Thyroid gland (tissue), 4 donors: ENCODE measurements at regions not wholly inside any gene's neighbourhood (a gene's known extent, or its start where the extent isn't known, plus 50 kb on each side); places are given as distances from the start of the nearest gene placed in this dataset.
A peak's percentile ranks its signal among the peaks of the same experiment; 100 is the strongest.

ENCODE experiments used
- DNase-seq, 2 donors: peaks; one replicate each; pipeline ENCODE4 v3.0.0-alpha.2; 2019
- H3K27ac ChIP-seq, 3 donors: fragments of 200-600 bp; sonication (generic); 1 replicate in 2 of 3; 2 replicates in 1 of 3; pipeline ENCODE4 v1.5.1; 2016 to 2019; ENCODE audit warnings: mild to moderate bottlenecking in 1 of 3, moderate library complexity in 1 of 3
- H3K27me3 ChIP-seq: fragments of 200-600 bp; sonication (generic); one replicate; pipeline ENCODE4 v1.5.1; 2019
- H3K36me3 ChIP-seq, 2 donors: fragments of 200-600 bp; sonication (generic); one replicate each; pipeline ENCODE4 v1.5.1; 2016 to 2019
- H3K4me1 ChIP-seq, 2 donors: fragments of 200-600 bp; sonication (generic); one replicate each; pipeline ENCODE4 v1.5.1; 2017 to 2019
- H3K4me3 ChIP-seq, 3 donors: fragments of 200-600 bp; sonication (generic); replicated peaks in 1 of 3; 1 replicate in 2 of 3; 2 replicates in 1 of 3; pipeline ENCODE4 v1.5.1; 2016; ENCODE audit warnings: mild to moderate bottlenecking in 1 of 3
- H3K9me3 ChIP-seq: fragments of 200-600 bp; sonication (generic); one replicate; pipeline ENCODE4 v1.5.1; 2017
- CTCF ChIP-seq, 6 experiments: fragments of 200-600 bp in 3 of 6; fragments of 450-650 bp in 3 of 6; sonication (generic) in 3 of 6; IDR thresholded peaks; one replicate each; pipeline ENCODE4 v1.5.1; 2016 to 2019; ENCODE audit warnings: antibody characterized with exemption in 6 of 6, mild to moderate bottlenecking in 2 of 6, inconsistent platforms in 1 of 6, moderate library complexity in 1 of 6
- POLR2A ChIP-seq, 2 donors: fragments of 450-650 bp; IDR thresholded peaks; one replicate each; pipeline ENCODE4 v1.6.1; 2017; ENCODE audit warnings: antibody characterized with exemption in 2 of 2, mild to moderate bottlenecking in 2 of 2, moderate library complexity in 1 of 2
- WGBS, 2 donors: methylation state at CpG; one replicate each; pipeline ENCODE4 v1.1.5; 2017; 5-methylcytosine and 5-hydroxymethylcytosine counted together
- intact Hi-C: fragments of 100-400 bp; cut with DNase I; formaldehyde crosslinking; loops from one replicate; pipeline ENCODE4 v1.15.1; 2023

- intact Hi-C loops: no loop called here
- no peak overlapping the region for H3K4me3 ChIP-seq
- no peak overlapping the region for H3K27ac ChIP-seq
- no peak for DNase-seq
- H3K4me1 ChIP-seq: peaks cover 5 to 16% of the 10 kb centered on the region in 2 donors
- 93 to 94% methylated on average over 6 to 7 of the region's 7 CpGs for WGBS, 2 donors
- no peaks in the 10 kb centered on the region for H3K36me3 ChIP-seq
- TF ChIP-seq CTCF (IDR thresholded peaks at IDR 0.05) (no peak), POLR2A (IDR thresholded peaks at IDR 0.05) (no peak)
- no peaks in the 10 kb centered on the region for H3K27me3 ChIP-seq
- H3K9me3 ChIP-seq: no peaks in the 10 kb centered on the region
Measured at GRCh38 chr4:3713346-3713745, 52.8 kb upstream of the ADRA2C start.

GRCh38 chr4:3712936-3713335 is 53.2 kb upstream of the ADRA2C start:
- Histone ChIP-seq H3K9me3 (no peaks in the 10 kb centered on the region), H3K4me3 (no peak overlapping the region), H3K27ac (no peak overlapping the region), H3K27me3 (no peaks in the 10 kb centered on the region), H3K4me1 (peaks cover 5 to 16% of the 10 kb centered on the region in 2 donors), H3K36me3 (no peaks in the 10 kb centered on the region)
- TF ChIP-seq CTCF (IDR thresholded peaks at IDR 0.05) (no peak), POLR2A (IDR thresholded peaks at IDR 0.05) (no peak)
- intact Hi-C loops: no loop called here
- 90 to 91% methylated on average over 8 to 20 of the region's 20 CpGs for WGBS, 2 donors
- no peak for DNase-seq

- Histone ChIP-seq H3K4me3 (no peak overlapping the region), H3K4me1 (peaks cover 5 to 16% of the 10 kb centered on the region in 2 donors), H3K36me3 (no peaks in the 10 kb centered on the region), H3K27me3 (no peaks in the 10 kb centered on the region), H3K9me3 (no peaks in the 10 kb centered on the region), H3K27ac (no peak overlapping the region)
- no peak for TF ChIP-seq POLR2A (IDR thresholded peaks at IDR 0.05)
- WGBS, 2 donors: 79 to 86% methylated on average over 11 to 12 of the region's 12 CpGs
- intact Hi-C loops: no loop called here
- DNase-seq: no peak
Measured at GRCh38 chr4:3712112-3712805, 53.9 kb upstream of the ADRA2C start.

GRCh38 chr4:3711183-3712111 is 54.7 kb upstream of the ADRA2C start:
- no peak for DNase-seq
- Histone ChIP-seq H3K27ac (no peak overlapping the region), H3K4me1 (peaks cover 5 to 16% of the 10 kb centered on the region in 2 donors), H3K4me3 (no peak overlapping the region), H3K27me3 (no peaks in the 10 kb centered on the region), H3K36me3 (no peaks in the 10 kb centered on the region), H3K9me3 (no peaks in the 10 kb centered on the region)
- no peak for TF ChIP-seq CTCF (IDR thresholded peaks at IDR 0.05)
- no peak for TF ChIP-seq POLR2A (IDR thresholded peaks at IDR 0.05)
- 78 to 84% methylated on average over 23 to 35 of the region's 35 CpGs for WGBS, 2 donors
- intact Hi-C loops: no loop called here

- WGBS, 2 donors: 37 to 63% methylated on average over 12 to 21 of the region's 24 CpGs
- Histone ChIP-seq H3K27me3 (no peaks in the 10 kb centered on the region), H3K27ac (no peak overlapping the region), H3K9me3 (no peaks in the 10 kb centered on the region), H3K4me3 (no peak overlapping the region), H3K4me1 (peaks cover 5 to 16% of the 10 kb centered on the region in 2 donors), H3K36me3 (no peaks in the 10 kb centered on the region)
- intact Hi-C loops: no loop called here
- DNase-seq: peak; percentile 74 to 80
- no peak for TF ChIP-seq POLR2A (IDR thresholded peaks at IDR 0.05)
Measured at GRCh38 chr4:3710451-3711182, 55.6 kb upstream of the ADRA2C start.
